Type B pancreatic cell (in vitro differentiated cells): ENCODE measurements at regions not wholly inside any gene's neighbourhood (a gene's known extent, or its start where the extent isn't known, plus 50 kb on each side); places are given as distances from the start of the nearest gene placed in this dataset.

Source experiments
- DNase-seq: peaks from one replicate; pipeline ENCODE4 v3.0.0; 2021; ENCODE audit warnings: mixed read lengths; ENCODE audit not compliant: unreplicated experiment; ENCODE audit errors: extremely low spot score
- H3K27ac Mint-ChIP-seq: 2 replicates; pipeline ENCODE4 v1.8.0; 2021; ENCODE audit warnings: mild to moderate bottlenecking, mixed read lengths
- H3K27me3 Mint-ChIP-seq: 2 replicates; pipeline ENCODE4 v1.8.0; 2021; ENCODE audit warnings: mixed read lengths
- H3K36me3 Mint-ChIP-seq: 2 replicates; pipeline ENCODE4 v1.8.0; 2021; ENCODE audit warnings: mixed read lengths
- H3K4me1 Mint-ChIP-seq: one replicate; pipeline ENCODE4 v1.8.0; 2021; ENCODE audit warnings: mixed read lengths; ENCODE audit not compliant: unreplicated experiment
- H3K4me3 Mint-ChIP-seq: 2 replicates; pipeline ENCODE4 v1.8.0; 2021; ENCODE audit warnings: mild to moderate bottlenecking, mixed read lengths
- H3K9me3 Mint-ChIP-seq: 2 replicates; pipeline ENCODE4 v1.8.0; 2021; ENCODE audit warnings: mixed read lengths
- TF ChIP-seq, protein P1 (sequence below): fragments of 200-600 bp; sonication (generic); conservative IDR thresholded peaks from 2 replicates; pipeline ENCODE4 v1.5.0; 2021; ENCODE audit warnings: antibody characterized with exemption, mild to moderate bottlenecking

DNA sequence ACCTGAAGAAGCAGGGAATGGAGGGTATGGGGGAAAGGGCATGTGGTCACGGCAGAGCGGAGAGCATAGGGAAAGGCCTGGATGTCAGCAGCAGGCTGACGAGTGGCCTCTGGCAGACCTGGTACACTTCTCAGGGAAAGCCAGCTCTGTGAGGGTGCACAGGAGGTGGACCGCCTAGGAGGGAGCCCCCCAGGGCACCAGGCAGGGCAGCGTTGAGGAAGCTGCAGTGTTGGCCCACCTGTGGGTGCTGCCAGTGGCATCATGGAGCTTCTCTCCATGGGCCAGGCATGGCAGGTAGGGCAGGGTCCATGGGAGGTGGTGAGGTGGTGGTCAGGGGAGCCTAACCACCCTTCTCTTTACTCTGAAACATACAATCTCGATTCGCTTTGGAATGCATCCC, 143.0 kb upstream of the PITX1 start:
- H3K9me3 Mint-ChIP-seq = no peaks in the 10 kb centered on the region
- no peak for DNase-seq
- no peak overlapping the region for H3K27ac Mint-ChIP-seq
- no peaks in the 10 kb centered on the region for H3K36me3 Mint-ChIP-seq
- H3K27me3 Mint-ChIP-seq = peaks cover 34% of the 10 kb centered on the region
- TF ChIP-seq, protein P1, sequence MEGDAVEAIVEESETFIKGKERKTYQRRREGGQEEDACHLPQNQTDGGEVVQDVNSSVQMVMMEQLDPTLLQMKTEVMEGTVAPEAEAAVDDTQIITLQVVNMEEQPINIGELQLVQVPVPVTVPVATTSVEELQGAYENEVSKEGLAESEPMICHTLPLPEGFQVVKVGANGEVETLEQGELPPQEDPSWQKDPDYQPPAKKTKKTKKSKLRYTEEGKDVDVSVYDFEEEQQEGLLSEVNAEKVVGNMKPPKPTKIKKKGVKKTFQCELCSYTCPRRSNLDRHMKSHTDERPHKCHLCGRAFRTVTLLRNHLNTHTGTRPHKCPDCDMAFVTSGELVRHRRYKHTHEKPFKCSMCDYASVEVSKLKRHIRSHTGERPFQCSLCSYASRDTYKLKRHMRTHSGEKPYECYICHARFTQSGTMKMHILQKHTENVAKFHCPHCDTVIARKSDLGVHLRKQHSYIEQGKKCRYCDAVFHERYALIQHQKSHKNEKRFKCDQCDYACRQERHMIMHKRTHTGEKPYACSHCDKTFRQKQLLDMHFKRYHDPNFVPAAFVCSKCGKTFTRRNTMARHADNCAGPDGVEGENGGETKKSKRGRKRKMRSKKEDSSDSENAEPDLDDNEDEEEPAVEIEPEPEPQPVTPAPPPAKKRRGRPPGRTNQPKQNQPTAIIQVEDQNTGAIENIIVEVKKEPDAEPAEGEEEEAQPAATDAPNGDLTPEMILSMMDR = no peak
- no peak overlapping the region for H3K4me3 Mint-ChIP-seq
- peaks cover 6% of the 10 kb centered on the region for H3K4me1 Mint-ChIP-seq

DNA sequence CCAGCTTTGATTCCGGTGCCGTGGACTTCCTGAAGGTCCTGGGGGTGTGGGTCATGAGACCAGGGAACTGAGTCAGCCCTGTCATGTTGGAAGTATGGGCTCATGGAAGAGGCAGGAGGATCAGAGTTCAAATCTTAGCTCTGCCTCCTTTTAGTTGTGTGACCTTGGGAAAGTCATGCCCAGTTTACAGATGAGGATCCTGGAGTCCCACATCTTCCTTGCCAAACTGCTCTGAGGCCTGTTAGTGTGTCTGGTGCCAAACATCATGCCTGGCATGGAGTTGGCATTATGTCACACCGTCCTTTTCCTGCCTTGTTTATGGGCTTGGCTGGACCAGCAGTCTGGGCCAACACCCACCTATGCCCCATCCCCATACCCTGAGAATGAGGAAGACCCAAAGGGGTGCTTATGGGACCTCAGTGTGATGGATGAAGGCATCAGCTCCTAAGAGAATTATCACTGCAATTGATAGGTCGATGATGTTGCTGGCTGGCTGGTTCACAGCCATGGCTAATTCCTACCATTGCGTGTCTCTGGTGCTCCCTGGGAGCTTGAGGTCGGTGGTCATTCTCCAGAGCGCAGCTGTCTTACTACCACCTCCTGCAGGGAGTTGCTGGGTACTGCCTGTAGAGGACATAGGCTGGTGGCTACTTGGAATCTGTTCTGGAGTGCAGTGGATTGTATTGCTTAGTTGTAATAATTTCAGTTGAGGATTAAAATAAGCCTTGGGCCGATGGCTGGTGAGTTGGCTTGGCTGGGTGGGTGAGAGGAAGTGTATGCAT, 140.5 kb upstream of the PITX1 start:
- Mint-ChIP-seq H3K36me3 (no peaks in the 10 kb centered on the region), H3K27ac (no peak overlapping the region), H3K4me1 (peaks cover 6% of the 10 kb centered on the region), H3K27me3 (peaks cover 48% of the 10 kb centered on the region), H3K4me3 (no peak overlapping the region), H3K9me3 (no peaks in the 10 kb centered on the region)
- DNase-seq = no peak
- TF ChIP-seq, protein P1 = peak; percentile 40

DNA sequence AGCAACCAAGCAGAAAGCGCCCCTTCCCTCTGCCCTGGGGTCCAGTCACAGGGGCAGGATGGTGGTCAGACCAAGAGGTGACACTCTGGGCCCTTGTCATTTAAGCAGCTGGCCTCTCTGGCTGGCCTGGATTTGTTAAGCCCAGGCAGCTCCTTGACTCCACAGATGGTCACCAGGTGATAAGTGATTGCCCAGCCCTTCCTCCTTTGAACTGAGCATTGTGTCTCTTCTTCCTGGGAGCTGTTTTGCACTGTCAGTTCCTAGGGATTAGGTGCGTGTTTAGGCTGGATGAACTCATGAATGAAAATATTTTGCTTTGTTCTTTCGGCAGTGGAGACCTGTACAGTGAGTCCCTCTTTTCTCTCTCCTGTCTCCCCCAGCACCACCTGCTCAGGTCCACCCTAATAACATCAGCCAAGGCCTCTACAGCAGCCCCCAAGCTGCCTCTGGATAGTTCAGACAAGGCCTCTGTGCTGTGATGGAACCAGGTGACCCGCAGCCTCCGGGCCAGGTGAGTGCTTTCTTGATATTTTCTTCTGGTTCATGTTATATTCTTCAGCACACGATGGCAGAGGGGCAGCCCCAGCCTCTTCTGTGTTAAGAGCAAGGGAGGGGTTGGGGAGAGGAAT, 139.7 kb upstream of the PITX1 start:
- no peak for DNase-seq
- H3K4me3 Mint-ChIP-seq = no peak overlapping the region
- peaks cover 50% of the 10 kb centered on the region for H3K27me3 Mint-ChIP-seq
- H3K27ac Mint-ChIP-seq = no peak overlapping the region
- TF ChIP-seq, protein P1 = no peak
- H3K36me3 Mint-ChIP-seq = no peaks in the 10 kb centered on the region
- peaks cover under 1% of the 10 kb centered on the region for H3K4me1 Mint-ChIP-seq
- H3K9me3 Mint-ChIP-seq = no peaks in the 10 kb centered on the region

DNA sequence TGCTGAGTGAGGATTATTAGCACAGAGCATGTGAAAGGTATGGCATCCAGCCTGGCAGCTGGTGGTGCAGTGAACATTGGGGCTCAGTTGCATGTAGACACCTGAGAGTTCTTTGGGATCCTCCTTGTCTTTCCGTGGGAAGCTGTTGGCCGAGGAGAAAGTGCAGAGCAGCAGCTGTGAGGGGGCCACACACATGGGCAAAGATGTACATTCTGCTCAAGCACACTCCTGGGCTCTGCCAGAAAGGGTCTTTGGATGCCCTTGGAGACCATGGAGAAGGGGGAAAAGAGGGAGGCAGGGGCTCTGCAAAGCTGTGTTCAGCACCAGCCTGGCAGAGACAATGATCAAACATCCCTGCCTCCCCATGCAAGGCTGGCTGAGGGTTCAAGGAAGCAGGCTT, 138.7 kb upstream of the PITX1 start:
- DNase-seq = no peak

DNA sequence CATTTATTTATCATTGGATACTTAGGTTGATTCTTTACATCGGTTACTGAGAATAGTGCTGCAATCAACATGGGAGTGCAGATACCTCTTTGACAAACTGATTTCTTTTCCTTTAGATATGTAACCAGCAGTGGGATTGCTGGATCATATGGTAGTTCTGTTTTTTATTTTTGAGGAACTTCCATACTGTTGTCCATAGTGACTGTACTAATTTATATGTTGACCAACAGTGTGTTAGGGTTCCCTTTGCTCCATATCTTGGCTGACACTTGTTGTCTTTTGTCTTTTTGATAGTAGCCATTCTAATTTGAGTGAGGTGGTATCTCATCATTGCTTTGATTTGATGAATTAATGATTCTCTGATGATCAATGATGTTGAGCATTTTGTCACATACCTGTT, 137.3 kb upstream of the PITX1 start:
- Mint-ChIP-seq H3K4me1 (no peaks in the 10 kb centered on the region), H3K27me3 (peaks cover 63% of the 10 kb centered on the region), H3K4me3 (no peak overlapping the region), H3K9me3 (no peaks in the 10 kb centered on the region), H3K27ac (no peak overlapping the region), H3K36me3 (no peaks in the 10 kb centered on the region)
- DNase-seq = no peak
- TF ChIP-seq, protein P1 = no peak

More for the DNA sequence above, 138.7 kb upstream of the PITX1 start:
- Mint-ChIP-seq H3K9me3 (no peaks in the 10 kb centered on the region), H3K4me3 (no peak overlapping the region), H3K27me3 (peaks cover 55% of the 10 kb centered on the region), H3K4me1 (no peaks in the 10 kb centered on the region), H3K27ac (no peak overlapping the region), H3K36me3 (no peaks in the 10 kb centered on the region)
- TF ChIP-seq, protein P1 = no peak
